Breast epithelium (tissue), 4 donors: ENCODE measurements at regions not wholly inside any gene's neighbourhood (a gene's known extent, or its start where the extent isn't known, plus 50 kb on each side); places are given as distances from the start of the nearest gene placed in this dataset.
A peak's percentile ranks its signal among the peaks of the same experiment; 100 is the strongest.

ENCODE experiments used
- DNase-seq, 2 donors: peaks; one replicate each; pipeline ENCODE4 v3.0.0-alpha.2; 2019; ENCODE audit warnings: low spot score in 2 of 2
- H3K27ac ChIP-seq, 2 donors: fragments of 200-600 bp; sonication (generic) in 1 of 2; one replicate each; pipeline ENCODE4 v1.5.1; 2016 to 2019; ENCODE audit warnings: mild to moderate bottlenecking in 1 of 2
- H3K27me3 ChIP-seq, 2 donors: fragments of 200-600 bp; sonication (generic) in 1 of 2; one replicate each; pipeline versions ENCODE4 v1.5.1 to v1.6.0; 2017 to 2019; ENCODE audit warnings: control low read depth in 1 of 2, mild to moderate bottlenecking in 1 of 2
- H3K36me3 ChIP-seq: fragments of 200-600 bp; one replicate; pipeline ENCODE4 v1.5.1; 2019
- H3K4me1 ChIP-seq, 2 donors: fragments of 200-600 bp; sonication (generic); one replicate each; pipeline ENCODE4 v1.5.1; 2016 to 2019; ENCODE audit warnings: control low read depth in 1 of 2
- H3K4me3 ChIP-seq, 3 donors: fragments of 200-600 bp; sonication (generic); 1 replicate in 2 of 3; 2 replicates in 1 of 3; pipeline ENCODE4 v1.5.1; 2016 to 2019; ENCODE audit warnings: mild to moderate bottlenecking in 3 of 3, moderate library complexity in 2 of 3
- H3K9me3 ChIP-seq, 2 donors: fragments of 200-600 bp; sonication (generic) in 1 of 2; one replicate each; pipeline ENCODE4 v1.5.1; 2016 to 2019; ENCODE audit warnings: control low read depth in 1 of 2
- CTCF ChIP-seq, 3 donors: fragments of 450-650 bp; IDR thresholded peaks; one replicate each; pipeline ENCODE4 v1.5.1; 2016 to 2017; ENCODE audit warnings: antibody characterized with exemption in 3 of 3, mild to moderate bottlenecking in 3 of 3, moderate library complexity in 3 of 3
- POLR2A ChIP-seq: fragments of 450-650 bp; IDR thresholded peaks from one replicate; pipeline ENCODE4 v1.6.1; 2016; ENCODE audit warnings: antibody characterized with exemption, mild to moderate bottlenecking, moderate library complexity
- POLR2AphosphoS5 ChIP-seq, 3 donors: sonication (generic); formaldehyde crosslinking; IDR thresholded peaks; one replicate each; pipeline ENCODE4 v1.6.1; 2017; ENCODE audit warnings: antibody characterized with exemption in 3 of 3
- intact Hi-C: fragments of 100-400 bp; cut with DNase I; formaldehyde crosslinking; loops from one replicate; pipeline ENCODE4 v1.15.1; 2023; ENCODE audit warnings: low total_unique reads

DNA sequence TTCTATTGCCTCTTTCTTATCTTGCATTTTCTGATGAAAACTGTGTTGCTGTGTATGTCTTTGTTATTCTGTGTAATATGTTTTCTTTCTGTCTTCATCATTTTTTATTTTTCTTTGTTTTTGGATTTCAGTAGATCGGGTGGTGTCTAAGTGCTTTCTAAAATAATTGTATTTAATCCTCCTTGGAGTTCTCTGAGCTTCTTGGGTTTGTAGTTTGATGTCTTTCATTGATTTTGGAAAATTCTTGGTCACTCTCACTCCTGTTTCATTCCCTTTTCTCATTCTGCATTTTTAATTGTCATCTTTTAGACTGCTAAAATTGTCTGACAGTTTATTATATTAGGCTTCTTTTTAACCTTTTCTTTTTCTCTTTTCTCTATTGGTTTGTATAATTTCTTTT, 560.5 kb downstream of the IRX1 start:
- no peak overlapping the region for H3K27ac ChIP-seq
- H3K9me3 ChIP-seq = no peaks in the 10 kb centered on the region
- no peaks in the 10 kb centered on the region for H3K36me3 ChIP-seq
- H3K27me3 ChIP-seq = no peaks in the 10 kb centered on the region
- DNase-seq = no peak
- H3K4me1 ChIP-seq = no peaks in the 10 kb centered on the region
- no peak for TF ChIP-seq POLR2A
- no peak for TF ChIP-seq POLR2AphosphoS5 (IDR thresholded peaks at IDR 0.05)
- TF ChIP-seq CTCF (IDR thresholded peaks at IDR 0.05) = no peak
- no peak overlapping the region for H3K4me3 ChIP-seq
- intact Hi-C loops = loop anchor here (10.0 kb wide), 1 partner anchor 1951 kb away; no protein-coding TSS in a partner anchor

DNA sequence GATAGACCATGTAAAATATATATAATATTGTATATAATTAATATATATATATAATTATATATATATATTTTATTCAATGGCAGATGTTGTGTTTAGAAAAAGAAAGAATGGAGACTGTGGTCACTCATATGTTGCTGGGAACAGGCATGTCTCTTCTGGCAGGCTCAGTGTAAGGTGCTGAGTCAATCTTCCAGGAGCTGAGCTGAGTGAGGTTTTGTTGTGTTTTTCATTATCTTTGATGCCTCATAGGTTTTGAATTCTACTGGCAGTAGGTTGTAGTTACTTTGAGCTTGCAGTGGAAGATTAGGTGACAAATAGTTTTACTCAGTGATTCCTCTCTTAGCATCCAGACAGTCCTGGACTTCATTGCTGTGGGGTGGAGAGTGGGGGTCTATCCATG, 561.3 kb downstream of the IRX1 start:
- no peak for DNase-seq
- Histone ChIP-seq H3K36me3 (no peaks in the 10 kb centered on the region), H3K4me1 (no peaks in the 10 kb centered on the region), H3K27ac (no peak overlapping the region), H3K27me3 (no peaks in the 10 kb centered on the region), H3K4me3 (no peak overlapping the region), H3K9me3 (no peaks in the 10 kb centered on the region)
- intact Hi-C loops = loop anchor here (10.0 kb wide), 1 partner anchor 1952 kb away; no protein-coding TSS in a partner anchor
- TF ChIP-seq CTCF (IDR thresholded peaks at IDR 0.05) (no peak), POLR2AphosphoS5 (IDR thresholded peaks at IDR 0.05) (no peak), POLR2A (no peak)

DNA sequence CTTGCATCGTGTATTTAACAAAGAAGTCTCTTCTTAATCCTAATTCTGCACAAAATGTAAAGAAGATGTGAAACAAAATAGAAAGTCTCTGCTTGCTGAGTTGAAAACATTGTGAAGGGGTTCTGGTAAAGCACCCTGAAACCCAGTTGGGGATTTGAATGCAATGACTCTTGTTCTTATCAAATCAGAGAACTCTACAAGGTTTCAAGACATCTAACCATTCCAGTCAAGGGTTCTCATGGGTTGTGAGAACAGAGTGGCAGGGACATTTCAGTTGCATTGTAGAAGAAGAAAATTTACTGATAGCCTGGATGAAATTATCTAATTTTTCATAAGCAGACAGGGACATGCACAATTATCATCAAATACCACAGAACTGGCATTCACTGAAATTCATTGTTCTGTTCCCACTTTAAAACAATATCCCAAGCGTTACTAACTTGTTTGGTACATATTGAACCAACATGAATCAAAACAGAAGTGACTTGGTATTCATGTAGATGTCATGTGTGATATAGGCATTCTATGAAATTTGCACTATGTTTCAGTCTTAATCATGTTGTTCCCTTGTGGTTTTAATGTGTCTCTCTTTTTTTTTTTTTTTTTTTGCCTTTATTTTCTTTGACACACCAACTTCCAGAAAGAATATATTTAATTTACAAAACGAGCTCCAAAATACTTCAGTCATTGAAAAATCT, 563.3 kb downstream of the IRX1 start:
- DNase-seq = no peak
- Histone ChIP-seq H3K9me3 (no peaks in the 10 kb centered on the region), H3K4me3 (no peak overlapping the region), H3K27ac (no peak overlapping the region), H3K36me3 (no peaks in the 10 kb centered on the region), H3K4me1 (no peaks in the 10 kb centered on the region), H3K27me3 (no peaks in the 10 kb centered on the region)
- intact Hi-C loops = loop anchor here (10.0 kb wide), 1 partner anchor 1954 kb away; no protein-coding TSS in a partner anchor
- TF ChIP-seq POLR2A = no peak
- no peak for TF ChIP-seq POLR2AphosphoS5 (IDR thresholded peaks at IDR 0.05)
- no peak for TF ChIP-seq CTCF (IDR thresholded peaks at IDR 0.05)

- Histone ChIP-seq H3K27me3 (no peaks in the 10 kb centered on the region), H3K4me1 (no peaks in the 10 kb centered on the region), H3K27ac (peak overlapping the region in 1 of 2 donors; percentile 48), H3K4me3 (no peak overlapping the region), H3K36me3 (no peaks in the 10 kb centered on the region), H3K9me3 (no peaks in the 10 kb centered on the region)
- no peak for TF ChIP-seq POLR2A
- no peak for TF ChIP-seq CTCF (IDR thresholded peaks at IDR 0.05)
- no peak for TF ChIP-seq POLR2AphosphoS5 (IDR thresholded peaks at IDR 0.05)
- intact Hi-C loops = loop anchor here (10.0 kb wide), 1 partner anchor 1955 kb away; no protein-coding TSS in a partner anchor
- DNase-seq = peak in 1 of 2 donors; percentile 24
Measured at GRCh38 chr5:4159681-4160080, 564.0 kb downstream of the IRX1 start.

DNA sequence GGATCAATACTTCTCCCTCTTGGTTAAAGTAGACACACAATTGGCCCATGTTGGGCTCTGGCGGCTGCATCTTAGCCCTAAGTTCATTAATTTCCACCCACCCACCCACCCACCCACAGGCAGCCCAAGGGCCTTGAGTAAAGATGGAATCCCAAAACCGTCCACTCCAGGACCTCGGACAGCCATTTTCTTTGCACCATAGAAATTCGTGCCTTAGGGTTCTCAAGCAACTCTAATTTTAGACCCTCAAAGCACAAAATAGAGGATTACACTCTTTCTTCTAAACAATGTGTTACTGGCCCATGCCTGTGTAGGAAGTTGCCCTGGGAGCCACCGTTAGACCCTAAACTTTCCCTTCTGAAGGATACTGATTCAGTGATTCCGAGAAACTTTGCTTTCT, 568.5 kb downstream of the IRX1 start:
- H3K4me1 ChIP-seq = no peaks in the 10 kb centered on the region
- no peak overlapping the region for H3K27ac ChIP-seq
- no peaks in the 10 kb centered on the region for H3K27me3 ChIP-seq
- DNase-seq = no peak
- H3K9me3 ChIP-seq = no peaks in the 10 kb centered on the region
- no peaks in the 10 kb centered on the region for H3K36me3 ChIP-seq
- intact Hi-C loops = no loop called here
- H3K4me3 ChIP-seq = no peak overlapping the region
- TF ChIP-seq CTCF (IDR thresholded peaks at IDR 0.05) (no peak), POLR2A (no peak), POLR2AphosphoS5 (IDR thresholded peaks at IDR 0.05) (no peak)
